GM12801 (cell line): ENCODE measurements at regions not wholly inside any gene's neighbourhood (a gene's known extent, or its start where the extent isn't known, plus 50 kb on each side); places are given as distances from the start of the nearest gene placed in this dataset.

Source experiments
- TF ChIP-seq, protein P1 (sequence below): IDR thresholded peaks from one replicate; pipeline ENCODE4 v1.5.1; 2011; ENCODE audit warnings: control low read depth; ENCODE audit not compliant: insufficient read length; ENCODE audit errors: extremely low read depth

DNA sequence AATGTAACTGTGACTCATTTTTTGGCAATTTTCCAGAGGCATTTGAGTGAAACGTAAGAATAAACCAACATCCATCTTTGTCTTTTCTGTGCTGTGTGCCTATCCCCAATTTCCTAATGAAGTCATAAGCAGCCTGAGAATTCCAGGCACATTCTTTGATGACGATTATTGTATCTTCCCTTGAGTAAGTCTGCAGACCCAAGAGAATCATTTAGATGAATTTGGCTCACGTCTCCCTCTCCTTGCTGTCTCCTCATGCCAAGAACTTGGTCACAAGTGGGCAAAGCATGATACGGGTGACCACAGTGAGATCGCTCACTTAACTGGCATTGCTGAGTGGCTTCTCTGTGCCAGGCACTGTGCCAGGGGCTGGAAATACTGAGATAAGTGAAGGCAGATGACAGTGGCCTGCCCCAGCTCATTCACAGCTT is 384.5 kb upstream of the IL12A start:
- TF ChIP-seq, protein P1, sequence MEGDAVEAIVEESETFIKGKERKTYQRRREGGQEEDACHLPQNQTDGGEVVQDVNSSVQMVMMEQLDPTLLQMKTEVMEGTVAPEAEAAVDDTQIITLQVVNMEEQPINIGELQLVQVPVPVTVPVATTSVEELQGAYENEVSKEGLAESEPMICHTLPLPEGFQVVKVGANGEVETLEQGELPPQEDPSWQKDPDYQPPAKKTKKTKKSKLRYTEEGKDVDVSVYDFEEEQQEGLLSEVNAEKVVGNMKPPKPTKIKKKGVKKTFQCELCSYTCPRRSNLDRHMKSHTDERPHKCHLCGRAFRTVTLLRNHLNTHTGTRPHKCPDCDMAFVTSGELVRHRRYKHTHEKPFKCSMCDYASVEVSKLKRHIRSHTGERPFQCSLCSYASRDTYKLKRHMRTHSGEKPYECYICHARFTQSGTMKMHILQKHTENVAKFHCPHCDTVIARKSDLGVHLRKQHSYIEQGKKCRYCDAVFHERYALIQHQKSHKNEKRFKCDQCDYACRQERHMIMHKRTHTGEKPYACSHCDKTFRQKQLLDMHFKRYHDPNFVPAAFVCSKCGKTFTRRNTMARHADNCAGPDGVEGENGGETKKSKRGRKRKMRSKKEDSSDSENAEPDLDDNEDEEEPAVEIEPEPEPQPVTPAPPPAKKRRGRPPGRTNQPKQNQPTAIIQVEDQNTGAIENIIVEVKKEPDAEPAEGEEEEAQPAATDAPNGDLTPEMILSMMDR, result no peak

DNA sequence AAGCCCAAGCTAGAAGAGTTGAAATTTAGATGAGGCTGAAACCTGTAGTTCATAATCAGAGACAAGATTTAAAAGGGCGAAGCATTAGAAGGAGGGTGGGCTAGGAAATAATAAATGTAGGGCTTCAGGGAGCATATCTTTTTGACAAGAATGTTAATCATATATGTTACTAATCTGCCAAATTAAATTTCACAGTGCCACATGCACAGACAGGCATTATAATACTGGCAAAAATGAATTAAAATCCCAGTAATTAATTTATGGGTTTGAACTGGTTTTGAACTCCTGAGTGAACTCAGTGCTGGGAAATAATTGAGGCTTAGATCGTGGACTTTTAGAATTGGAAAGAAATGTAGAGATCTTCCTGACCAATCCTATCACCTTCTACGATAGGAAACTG is 383.5 kb upstream of the IL12A start:
- TF ChIP-seq, protein P1, result no peak

DNA sequence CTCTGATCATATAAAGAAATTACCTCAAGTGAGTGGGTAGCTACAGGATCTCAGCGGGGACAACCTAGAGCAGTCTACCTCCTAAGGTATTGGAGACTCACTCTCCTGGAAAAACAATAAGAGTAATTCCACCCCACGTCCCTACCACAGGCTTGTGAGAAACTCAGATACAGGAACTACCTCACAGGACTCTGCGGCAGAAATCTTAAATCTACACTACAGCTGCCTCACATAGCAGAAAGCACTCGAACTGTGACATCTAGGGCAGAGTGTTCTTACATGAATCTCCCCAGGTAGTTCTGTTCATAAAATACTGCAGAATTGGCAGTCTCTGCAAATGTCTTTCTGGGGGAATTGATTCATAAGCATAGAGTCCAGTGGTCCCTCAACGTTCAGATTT is 382.9 kb upstream of the IL12A start:
- TF ChIP-seq, protein P1, result no peak

DNA sequence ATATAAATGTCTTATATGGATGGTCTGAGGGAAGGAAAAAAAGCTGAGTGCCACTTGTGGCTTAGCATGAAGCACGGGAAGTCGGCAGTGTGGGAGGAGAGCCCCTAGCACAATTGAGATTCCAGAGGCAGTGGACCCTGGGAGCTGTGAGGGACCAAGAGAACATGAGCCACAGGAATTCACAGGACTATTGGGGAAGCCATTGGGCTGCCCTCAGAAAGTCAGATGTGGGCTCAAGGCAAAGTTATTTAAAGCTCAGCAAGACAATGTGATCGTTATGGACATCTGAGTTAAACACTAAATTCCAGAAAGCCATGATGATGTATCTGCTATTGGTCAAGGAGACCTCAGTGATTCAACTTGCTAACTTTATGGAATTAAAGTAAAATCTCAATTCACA is 380.8 kb upstream of the IL12A start:
- TF ChIP-seq, protein P1, result no peak

DNA sequence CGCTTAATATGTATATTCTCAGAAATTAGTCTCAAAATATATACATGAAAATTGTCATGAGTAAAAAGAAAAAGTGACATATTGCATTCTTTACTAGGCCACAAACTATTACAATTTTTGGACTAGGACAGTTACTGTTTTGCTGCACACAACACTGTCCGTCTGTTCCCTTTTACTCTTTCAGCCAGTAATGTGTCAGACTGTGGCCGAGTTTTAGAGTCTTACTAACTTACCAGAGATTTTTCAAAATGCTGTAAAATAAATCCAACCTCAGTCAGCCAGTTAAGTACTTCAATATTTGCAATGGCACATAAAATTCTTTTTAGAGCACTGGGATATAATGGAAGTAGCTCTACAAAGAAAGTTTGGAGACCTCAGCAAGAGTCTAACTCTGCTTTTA is 380.3 kb upstream of the IL12A start:
- TF ChIP-seq, protein P1, result no peak

DNA sequence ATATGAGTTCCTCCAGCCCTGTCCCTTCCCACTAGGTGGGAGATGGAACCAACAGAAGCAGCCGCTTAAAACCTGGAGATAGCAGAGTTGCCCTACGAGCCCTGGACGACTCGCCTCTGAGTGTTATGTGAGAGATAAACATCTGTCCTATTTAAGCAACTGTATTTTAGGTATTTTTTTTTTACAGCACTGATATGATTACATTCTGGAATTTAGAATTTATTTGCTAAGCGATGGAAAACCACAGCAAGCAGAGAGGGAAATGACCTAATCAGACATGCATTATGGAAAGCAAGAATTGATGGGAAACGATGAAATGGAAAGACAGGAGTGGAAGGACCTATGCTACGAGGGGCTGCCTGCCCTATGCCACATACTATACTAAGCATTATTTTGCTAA is 379.0 kb upstream of the IL12A start:
- TF ChIP-seq, protein P1, result no peak

DNA sequence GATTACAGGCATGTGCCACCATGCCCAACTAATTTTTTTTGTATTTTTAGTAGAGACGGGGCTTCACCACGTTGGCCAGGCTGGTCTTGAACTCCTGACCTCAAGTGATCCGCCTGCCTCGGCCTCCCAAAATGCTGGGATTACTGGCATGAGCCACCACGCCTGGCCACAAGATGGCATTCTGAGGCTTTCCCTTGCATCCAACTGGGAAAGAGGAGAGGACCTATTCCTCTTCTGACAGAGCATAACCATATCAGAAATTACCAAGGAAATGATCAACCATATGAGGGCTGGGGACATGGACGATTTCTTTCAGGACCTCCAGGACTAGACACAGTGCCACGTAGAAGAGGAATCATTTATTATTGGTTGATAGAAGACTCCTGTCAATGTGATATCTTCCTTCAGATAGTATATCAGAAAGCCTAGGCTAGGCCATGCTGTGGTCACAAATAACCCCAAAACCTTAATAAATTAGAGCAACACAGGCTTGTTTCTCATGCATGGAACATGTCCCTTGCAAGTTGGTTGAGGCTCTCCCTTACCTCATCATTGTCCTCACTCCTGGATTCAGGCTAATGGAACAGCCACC is 372.3 kb upstream of the IL12A start:
- TF ChIP-seq, protein P1, result no peak
